NT2/D1 (cell line): ENCODE measurements at regions not wholly inside any gene's neighbourhood (a gene's known extent, or its start where the extent isn't known, plus 50 kb on each side); places are given as distances from the start of the nearest gene placed in this dataset.
"Not testable (repeated sequence)": the region's sequence is repeated elsewhere in the genome, so short reads cannot be mapped to it uniquely, and the experiment has no call there.

ENCODE experiments used
- SUZ12 ChIP-seq: IDR thresholded peaks from 2 replicates; pipeline ENCODE4 v1.6.1; 2011; ENCODE audit not compliant: insufficient read length, insufficient read depth; ENCODE audit errors: extremely low read depth
- YY1 ChIP-seq: IDR thresholded peaks from 2 replicates; pipeline ENCODE4 v1.6.1; 2011; ENCODE audit not compliant: insufficient read length, insufficient read depth
- ZNF274 ChIP-seq: IDR thresholded peaks from 2 replicates; pipeline ENCODE4 v1.6.1; 2011; ENCODE audit warnings: mild to moderate bottlenecking, low read depth, low read length

- not testable (repeated sequence) for TF ChIP-seq ZNF274, YY1, SUZ12
These were observed 138.3 kb upstream of the THUMPD2 start for GRCh38 chr2:39917371-39917770.
